Lung (tissue), 11 donors: ENCODE measurements at regions not wholly inside any gene's neighbourhood (a gene's known extent, or its start where the extent isn't known, plus 50 kb on each side); places are given as distances from the start of the nearest gene placed in this dataset.

ENCODE experiments used
- ATAC-seq: fragments of 200-7000 bp; cut with Tn5 transposase; one replicate; pipeline ENCODE4 v1.9.1; 2020; ENCODE audit warnings: moderate number of reproducible peaks; ENCODE audit not compliant: insufficient read depth, low FRiP score
- DNase-seq, 3 donors: peaks; one replicate each; pipeline ENCODE4 v3.0.0-alpha.2; 2013 to 2017
- H3K27ac ChIP-seq, 2 donors: one replicate each; pipeline ENCODE4 v1.5.1; 2013; ENCODE audit warnings: mild to moderate bottlenecking in 2 of 2, moderate library complexity in 2 of 2, control low read depth in 1 of 2, inconsistent platforms in 1 of 2, low read depth in 1 of 2, low read length in 1 of 2
- H3K27me3 ChIP-seq, 3 donors: one replicate each; pipeline ENCODE4 v1.5.1; 2013; ENCODE audit warnings: low read length in 2 of 3; ENCODE audit not compliant: control insufficient read depth in 3 of 3, insufficient read depth in 3 of 3
- H3K36me3 ChIP-seq, 4 donors: one replicate each; pipeline ENCODE4 v1.5.1; 2013; ENCODE audit warnings: low read length in 4 of 4, mild to moderate bottlenecking in 1 of 4, moderate library complexity in 1 of 4; ENCODE audit not compliant: control insufficient read depth in 4 of 4, insufficient read depth in 4 of 4
- H3K4me1 ChIP-seq, 5 donors: one replicate each; pipeline ENCODE4 v1.5.1; 2013; ENCODE audit warnings: low read length in 5 of 5, mild to moderate bottlenecking in 2 of 5, moderate library complexity in 1 of 5; ENCODE audit not compliant: control insufficient read depth in 5 of 5, insufficient read depth in 5 of 5
- H3K4me3 ChIP-seq: one replicate; pipeline ENCODE4 v1.5.1; 2013; ENCODE audit warnings: mild to moderate bottlenecking, control low read depth, moderate library complexity
- H3K9ac ChIP-seq, 2 donors: one replicate each; pipeline ENCODE4 v1.5.1; 2013; ENCODE audit warnings: low read length in 2 of 2, control low read depth in 1 of 2; ENCODE audit not compliant: insufficient read depth in 1 of 2
- H3K9me3 ChIP-seq, 4 donors: one replicate each; pipeline ENCODE4 v1.5.1; 2013; ENCODE audit warnings: low read length in 3 of 4, mild to moderate bottlenecking in 1 of 4, moderate library complexity in 1 of 4; ENCODE audit not compliant: control insufficient read depth in 4 of 4, insufficient read depth in 3 of 4
- WGBS, 2 donors: extraction: QIAGEN DNeasy Blood & Tissue Kit; methylation state at CpG; one replicate each; pipeline ENCODE4 v1.1.7; 2013; 5-methylcytosine and 5-hydroxymethylcytosine counted together
- TF ChIP-seq, protein P1 (sequence below): IDR thresholded peaks from 2 replicates; pipeline ENCODE4 v1.5.1; 2012; ENCODE audit warnings: mild to moderate bottlenecking; ENCODE audit errors: control extremely low read depth, extremely low read depth
- donor health status: control.
- donor health status: control.
- donor health status: Bipolar disorder and iron deficiency.
- donor health status: healthy.
- donor health status: DM: yes; HTN: yes; CAD: no.

DNA sequence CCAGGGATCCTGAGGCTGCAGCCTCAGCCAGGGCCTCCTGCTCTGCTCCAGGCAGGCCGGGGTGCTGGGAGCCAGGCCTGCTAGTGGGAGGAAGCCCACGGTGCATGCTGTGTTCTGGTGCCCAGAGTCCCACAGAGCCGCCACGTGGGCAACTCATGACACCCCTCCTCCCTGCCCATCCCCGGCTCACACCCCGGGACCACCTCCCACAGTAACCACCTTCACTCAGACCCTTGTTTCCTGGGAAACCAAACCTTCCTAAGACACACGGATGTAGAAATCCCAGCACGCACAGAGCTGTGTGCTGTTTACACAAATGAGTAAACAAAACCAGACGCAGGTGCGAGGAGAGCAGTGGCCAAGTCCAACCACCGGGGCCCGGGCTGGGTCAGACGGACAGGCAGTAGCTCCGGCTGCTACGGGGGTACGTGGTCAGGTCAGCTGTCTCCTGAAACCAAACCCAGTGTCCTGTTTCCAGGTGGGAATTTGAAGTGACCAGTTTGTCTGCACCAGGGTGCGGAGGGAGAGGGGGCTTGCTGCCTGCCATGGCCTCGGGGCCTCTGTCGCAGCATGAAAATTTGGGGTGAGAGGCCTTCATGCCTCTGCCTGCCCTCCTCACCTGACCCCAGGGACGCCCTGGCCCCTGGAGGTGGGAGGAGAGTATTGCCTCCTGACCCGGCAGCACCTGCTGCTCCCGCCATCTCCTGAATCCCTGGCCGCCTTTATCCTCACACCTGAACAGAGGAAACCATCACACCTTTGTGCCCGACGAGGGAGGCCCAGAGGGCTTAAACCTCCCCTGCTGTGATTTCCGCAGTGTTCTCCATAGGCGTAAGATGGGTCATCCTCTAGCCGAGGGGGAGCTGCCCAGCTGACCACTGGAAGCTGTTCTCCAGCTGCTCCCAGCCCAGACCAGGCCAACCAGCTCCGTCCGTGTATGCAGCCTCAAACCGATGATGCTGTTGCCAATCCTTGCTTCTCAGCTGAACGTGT, 52.0 kb upstream of the SMOC2 start:
- Histone ChIP-seq H3K4me3 (no peak overlapping the region), H3K27ac (no peak overlapping the region), H3K9ac (no peak overlapping the region), H3K27me3 (peaks cover 0 to 4% (median 2%) of the 10 kb centered on the region in 3 donors), H3K4me1 (peaks cover 0 to 26% (median 0%) of the 10 kb centered on the region in 5 donors), H3K9me3 (no peaks in the 10 kb centered on the region), H3K36me3 (no peaks in the 10 kb centered on the region)
- WGBS, 2 donors, result 71 to 82% methylated on average over 32 of the region's 32 CpGs
- no peak for ATAC-seq
- no peak for DNase-seq
- TF ChIP-seq, protein P1, sequence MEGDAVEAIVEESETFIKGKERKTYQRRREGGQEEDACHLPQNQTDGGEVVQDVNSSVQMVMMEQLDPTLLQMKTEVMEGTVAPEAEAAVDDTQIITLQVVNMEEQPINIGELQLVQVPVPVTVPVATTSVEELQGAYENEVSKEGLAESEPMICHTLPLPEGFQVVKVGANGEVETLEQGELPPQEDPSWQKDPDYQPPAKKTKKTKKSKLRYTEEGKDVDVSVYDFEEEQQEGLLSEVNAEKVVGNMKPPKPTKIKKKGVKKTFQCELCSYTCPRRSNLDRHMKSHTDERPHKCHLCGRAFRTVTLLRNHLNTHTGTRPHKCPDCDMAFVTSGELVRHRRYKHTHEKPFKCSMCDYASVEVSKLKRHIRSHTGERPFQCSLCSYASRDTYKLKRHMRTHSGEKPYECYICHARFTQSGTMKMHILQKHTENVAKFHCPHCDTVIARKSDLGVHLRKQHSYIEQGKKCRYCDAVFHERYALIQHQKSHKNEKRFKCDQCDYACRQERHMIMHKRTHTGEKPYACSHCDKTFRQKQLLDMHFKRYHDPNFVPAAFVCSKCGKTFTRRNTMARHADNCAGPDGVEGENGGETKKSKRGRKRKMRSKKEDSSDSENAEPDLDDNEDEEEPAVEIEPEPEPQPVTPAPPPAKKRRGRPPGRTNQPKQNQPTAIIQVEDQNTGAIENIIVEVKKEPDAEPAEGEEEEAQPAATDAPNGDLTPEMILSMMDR, result no peak

- Histone ChIP-seq H3K27me3 (peaks cover 0 to 4% (median 2%) of the 10 kb centered on the region in 3 donors), H3K36me3 (no peaks in the 10 kb centered on the region), H3K27ac (no peak overlapping the region), H3K9me3 (no peaks in the 10 kb centered on the region), H3K4me1 (peaks cover 0 to 9% (median 0%) of the 10 kb centered on the region in 5 donors), H3K4me3 (no peak overlapping the region), H3K9ac (no peak overlapping the region)
- whole genome bisulfite sequencing, 2 donors, result 57 to 62% methylated on average over 17 of the region's 17 CpGs
- no peak for DNase-seq
- TF ChIP-seq, protein P1, result no peak
- no peak for ATAC-seq
These were observed 50.1 kb upstream of the SMOC2 start for GRCh38 chr6:168390749-168391420.
